HUES64 (cell line): ENCODE measurements at regions not wholly inside any gene's neighbourhood (a gene's known extent, or its start where the extent isn't known, plus 50 kb on each side); places are given as distances from the start of the nearest gene placed in this dataset.
"Not testable (repeated sequence)": the region's sequence is repeated elsewhere in the genome, so short reads cannot be mapped to it uniquely, and the experiment has no call there.

Experiments used
- H3K27ac ChIP-seq: 2 replicates; pipeline ENCODE4 v1.7.0; 2013; ENCODE audit warnings: low read depth, low read length, inconsistent platforms
- H3K27me3 ChIP-seq: 2 replicates; pipeline ENCODE4 v1.6.1; 2013; ENCODE audit warnings: mild to moderate bottlenecking, low read length; ENCODE audit not compliant: insufficient read depth
- H3K36me3 ChIP-seq: 2 replicates; pipeline ENCODE4 v1.6.1; 2013; ENCODE audit warnings: mild to moderate bottlenecking, low read length; ENCODE audit not compliant: insufficient read depth
- H3K4me1 ChIP-seq: 2 replicates; pipeline ENCODE4 v1.6.1; 2013; ENCODE audit warnings: mild to moderate bottlenecking, low read length, moderate library complexity; ENCODE audit not compliant: insufficient read depth
- H3K4me3 ChIP-seq: 2 replicates; pipeline ENCODE4 v1.5.1; 2013; ENCODE audit warnings: mild to moderate bottlenecking, low read length, moderate library complexity
- H3K9ac ChIP-seq: 2 replicates; pipeline ENCODE4 v1.6.1; 2013; ENCODE audit warnings: mild to moderate bottlenecking, low read depth, low read length
- H3K9me3 ChIP-seq: 2 replicates; pipeline ENCODE4 v1.6.1; 2013; ENCODE audit warnings: low read depth, low read length; ENCODE audit not compliant: insufficient read depth
- WGBS: fragments of 150-250, 120-280 bp; methylation state at CpG from one replicate; pipeline ENCODE4 v1.1.7; 2013; ENCODE audit warnings: missing lambda C conversion rate; 5-methylcytosine and 5-hydroxymethylcytosine counted together

DNA sequence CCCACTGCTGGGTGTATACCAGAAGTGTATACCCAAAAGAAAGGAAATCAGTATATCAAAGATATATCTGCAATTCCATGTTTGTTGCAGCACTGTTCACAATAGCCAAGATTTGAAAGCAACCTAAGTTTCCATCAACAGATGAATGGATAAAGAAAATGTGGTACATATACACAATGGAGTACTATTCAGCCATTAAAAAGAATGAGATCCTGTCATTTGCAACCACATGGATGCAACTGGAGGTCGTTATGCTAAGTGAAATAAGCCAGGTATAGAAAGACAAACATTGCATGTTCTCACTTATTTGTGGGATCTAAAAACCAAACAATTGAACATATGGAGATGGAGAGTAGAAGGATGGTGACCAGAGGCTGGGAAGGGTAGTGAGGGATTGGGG lies 97.2 kb downstream of the RMI1 start:
- H3K27me3 ChIP-seq, H3K27ac ChIP-seq, H3K4me3 ChIP-seq, H3K9me3 ChIP-seq, H3K4me1 ChIP-seq, H3K36me3 ChIP-seq, H3K9ac ChIP-seq: not testable (repeated sequence)
- 61% methylated on average over 1 of the region's 1 CpG for WGBS

DNA sequence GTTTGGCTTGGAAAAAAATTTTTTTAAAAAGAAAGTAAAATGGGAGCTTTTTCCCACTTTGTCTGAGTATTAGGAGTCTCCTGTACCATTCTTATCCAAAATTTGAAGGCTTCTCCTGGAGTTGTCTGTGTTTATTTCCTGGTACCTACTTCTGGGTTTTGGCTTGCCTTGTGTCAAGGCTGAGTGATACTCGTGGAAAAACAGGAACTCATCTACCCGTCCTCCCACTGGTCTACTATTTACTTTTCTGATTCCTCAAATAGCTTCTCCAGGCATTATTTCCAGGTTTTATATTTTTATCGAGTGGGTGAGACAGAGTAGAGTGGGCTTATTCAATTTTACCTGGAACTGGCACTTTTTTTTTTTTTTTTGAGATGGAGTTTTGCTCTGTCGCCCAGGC lies 99.4 kb downstream of the RMI1 start:
- Histone ChIP-seq H3K27ac (no peak overlapping the region), H3K4me3 (no peak overlapping the region), H3K9me3 (no peaks in the 10 kb centered on the region), H3K36me3 (no peaks in the 10 kb centered on the region), H3K9ac (no peak overlapping the region), H3K27me3 (no peaks in the 10 kb centered on the region), H3K4me1 (no peaks in the 10 kb centered on the region)
- WGBS: 82% methylated on average over 4 of the region's 4 CpGs

DNA sequence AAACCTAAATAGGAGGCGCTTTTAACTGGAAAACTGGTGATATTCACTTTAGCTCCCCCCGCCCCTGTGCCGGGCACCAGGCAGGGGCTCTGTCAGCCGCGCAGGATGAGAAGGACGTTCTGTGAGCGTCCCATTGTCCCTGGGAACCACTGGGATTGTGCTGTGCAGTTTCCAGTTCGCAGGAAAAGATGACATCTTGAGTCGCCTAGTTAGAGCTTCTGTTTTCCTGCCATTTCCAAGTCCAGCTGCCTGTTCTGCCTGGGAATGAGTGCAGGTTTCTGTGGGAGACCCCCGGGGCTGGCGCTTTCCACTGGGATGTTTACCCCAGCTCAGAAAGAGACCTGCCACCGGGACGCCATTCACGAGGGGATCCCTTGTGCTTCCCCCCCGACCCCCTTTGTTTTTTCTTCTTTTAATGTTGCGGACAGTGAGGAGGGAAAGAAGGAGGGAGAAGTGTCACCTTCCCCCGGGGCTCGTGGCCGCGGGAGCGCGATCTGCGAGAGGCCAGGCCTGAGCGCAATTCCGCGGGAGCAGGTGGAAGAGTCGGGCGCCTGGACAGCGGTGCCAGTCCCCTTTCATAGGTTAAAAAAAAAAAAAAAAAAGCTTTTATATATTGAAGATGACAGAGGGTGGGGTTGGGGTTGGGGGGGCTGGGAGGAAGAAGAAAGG lies 121.5 kb downstream of the RMI1 start:
- Histone ChIP-seq H3K36me3 (no peaks in the 10 kb centered on the region), H3K4me3 (peak overlapping the region; percentile 59), H3K27ac (no peak overlapping the region), H3K27me3 (peaks cover 47% of the 10 kb centered on the region), H3K4me1 (peaks cover 4% of the 10 kb centered on the region; the same call in 1 of the 2 replicates), H3K9ac (0 out of 2 replicates have a peak overlapping the region, but pooled peaks have one; percentile 36), H3K9me3 (no peaks in the 10 kb centered on the region)
- 15% methylated on average over 26 of the region's 29 CpGs for WGBS

DNA sequence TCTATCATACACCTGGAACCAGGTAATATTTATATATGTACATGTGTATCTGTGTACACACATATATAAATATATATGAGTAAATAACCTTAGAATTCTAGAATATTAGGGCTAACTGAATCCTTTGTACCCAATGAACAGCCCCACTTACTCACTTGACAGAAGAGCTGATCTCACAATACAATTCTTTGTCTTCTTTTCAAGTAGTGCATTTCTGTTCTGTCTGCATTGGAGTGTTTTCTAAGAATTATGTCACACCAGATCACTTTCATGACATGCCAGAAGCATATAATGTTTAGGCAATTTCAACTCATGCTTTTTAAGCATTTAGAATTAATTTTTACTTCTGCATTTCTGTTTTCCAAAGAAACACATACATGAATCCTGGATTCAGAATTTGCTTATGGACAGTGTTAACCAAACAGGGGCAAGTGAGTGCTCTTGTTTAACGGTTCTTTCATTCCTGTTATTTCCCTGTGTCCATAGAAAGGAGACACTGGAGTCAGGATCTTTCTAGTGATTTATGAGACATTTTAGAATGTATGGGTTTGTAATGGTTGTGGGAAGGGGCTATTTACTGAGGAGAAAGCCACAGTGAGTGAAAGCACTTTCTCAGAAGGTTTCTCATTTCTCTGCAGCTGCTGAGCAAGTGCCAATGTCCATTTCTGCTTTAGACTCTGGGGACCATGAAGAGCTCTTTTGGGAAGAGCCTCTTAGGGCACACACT lies 123.2 kb downstream of the RMI1 start:
- Histone ChIP-seq H3K27ac (no peak overlapping the region), H3K4me1 (peaks cover 4% of the 10 kb centered on the region; the same call in 1 of the 2 replicates), H3K4me3 (no peak overlapping the region), H3K27me3 (peaks cover 49% of the 10 kb centered on the region), H3K9ac (no peak overlapping the region), H3K9me3 (no peaks in the 10 kb centered on the region), H3K36me3 (no peaks in the 10 kb centered on the region)
- WGBS: 89% methylated on average over 1 of the region's 1 CpG

DNA sequence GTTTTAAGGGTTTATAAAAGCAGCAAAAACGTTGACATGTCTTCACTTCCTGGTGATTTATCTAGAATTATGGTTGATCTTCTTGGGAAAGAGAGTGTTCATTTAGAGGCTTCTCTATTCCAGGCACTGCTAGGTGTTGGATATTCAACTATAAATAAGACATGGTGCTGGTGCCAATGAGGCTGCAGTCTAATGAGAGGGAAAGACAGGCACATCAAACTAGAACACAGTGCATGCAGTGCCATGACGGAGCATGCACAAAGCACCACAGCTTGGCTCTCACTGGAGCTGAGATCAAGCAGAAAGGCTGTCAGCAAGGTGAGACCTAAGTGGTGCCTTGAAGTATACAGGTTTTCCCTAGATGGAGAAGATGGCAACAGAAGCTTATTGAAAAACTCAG lies 126.5 kb downstream of the RMI1 start:
- H3K36me3 ChIP-seq: no peaks in the 10 kb centered on the region
- H3K27ac ChIP-seq: no peak overlapping the region
- H3K4me3 ChIP-seq: no peak overlapping the region
- H3K27me3 ChIP-seq: peaks cover 32% of the 10 kb centered on the region
- peaks cover 4% of the 10 kb centered on the region; the same call in 1 of the 2 replicates for H3K4me1 ChIP-seq
- WGBS: 83% methylated on average over 2 of the region's 2 CpGs
- H3K9ac ChIP-seq: no peak overlapping the region
- no peaks in the 10 kb centered on the region for H3K9me3 ChIP-seq

DNA sequence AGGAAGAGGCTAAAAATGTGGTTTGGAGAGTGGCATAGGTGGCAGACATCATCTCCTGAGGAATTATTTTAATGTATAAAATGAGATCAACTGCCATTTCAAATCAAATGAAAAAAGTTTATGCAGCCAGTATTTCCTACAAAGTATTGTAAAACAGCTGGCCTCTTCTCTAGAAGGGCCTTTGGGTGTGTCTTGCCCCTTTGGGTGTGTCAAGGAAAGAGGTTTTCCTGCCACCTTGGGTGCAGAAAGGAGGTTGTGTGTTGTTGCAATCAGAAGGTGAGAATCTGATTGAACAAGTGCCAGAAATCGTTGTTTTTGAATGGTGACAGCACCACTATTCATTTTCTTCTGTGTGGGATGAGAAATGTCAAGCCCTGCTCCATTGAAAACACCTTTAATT lies 127.4 kb downstream of the RMI1 start:
- H3K27ac ChIP-seq: no peak overlapping the region
- H3K4me1 ChIP-seq: no peaks in the 10 kb centered on the region
- H3K9ac ChIP-seq: no peak overlapping the region
- no peaks in the 10 kb centered on the region for H3K9me3 ChIP-seq
- 82% methylated on average over 1 of the region's 1 CpG for WGBS
- no peaks in the 10 kb centered on the region for H3K36me3 ChIP-seq
- H3K4me3 ChIP-seq: no peak overlapping the region
- H3K27me3 ChIP-seq: peaks cover 23% of the 10 kb centered on the region

DNA sequence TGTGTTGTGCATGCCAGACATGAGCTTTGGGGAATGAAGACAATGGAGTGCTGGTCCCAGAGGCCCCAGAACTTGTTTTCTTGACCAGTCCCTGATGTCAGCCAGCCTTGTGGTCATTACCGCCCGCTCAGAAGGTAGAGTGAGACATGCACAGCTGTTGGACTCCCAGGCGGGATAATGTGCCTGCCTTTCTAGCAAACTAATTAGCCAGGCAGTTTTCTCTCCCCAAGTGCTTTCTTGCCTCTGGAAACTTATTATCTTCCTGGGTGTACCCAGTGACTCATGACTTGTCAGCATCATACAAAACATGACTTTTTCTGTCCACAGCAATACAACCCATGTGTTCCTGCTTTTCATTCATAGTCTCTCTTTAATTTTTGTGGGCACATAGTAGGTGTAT lies 131.1 kb downstream of the RMI1 start:
- no peak overlapping the region for H3K4me3 ChIP-seq
- no peaks in the 10 kb centered on the region for H3K36me3 ChIP-seq
- no peaks in the 10 kb centered on the region for H3K4me1 ChIP-seq
- no peaks in the 10 kb centered on the region for H3K9me3 ChIP-seq
- WGBS: 91% methylated on average over 3 of the region's 3 CpGs
- H3K27me3 ChIP-seq: peaks cover 4% of the 10 kb centered on the region
- H3K27ac ChIP-seq: no peak overlapping the region
- no peak overlapping the region for H3K9ac ChIP-seq

DNA sequence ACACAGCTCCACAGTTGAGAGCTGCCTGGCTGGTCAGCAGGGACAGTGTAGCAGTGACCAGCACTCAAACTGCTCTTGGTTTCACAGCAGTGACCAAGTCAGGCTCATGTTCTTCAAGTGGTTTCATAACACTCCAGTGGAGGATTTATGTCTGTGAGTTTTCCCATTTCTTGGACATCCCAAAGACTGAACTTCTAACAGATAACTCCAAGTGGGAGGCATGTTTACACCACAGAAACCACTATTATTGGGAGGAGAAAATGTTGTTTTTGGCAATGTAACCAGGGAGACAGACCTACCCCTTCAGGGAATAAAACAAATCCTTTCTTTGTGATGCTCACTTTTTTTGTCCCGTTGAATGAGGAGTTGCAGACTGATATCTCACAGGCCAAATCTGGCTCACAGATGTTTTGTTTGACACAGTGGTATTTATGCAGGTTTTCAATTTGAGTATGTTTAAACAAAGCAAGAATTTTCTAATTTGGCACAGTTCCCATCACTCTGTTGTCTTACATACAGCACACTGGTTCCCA lies 141.5 kb downstream of the RMI1 start:
- Histone ChIP-seq H3K9ac (no peak overlapping the region), H3K4me1 (0 out of 2 replicates have a peak, but pooled peaks cover 2% of the 10 kb centered on the region), H3K4me3 (no peak overlapping the region), H3K27ac (no peak overlapping the region), H3K9me3 (no peaks in the 10 kb centered on the region), H3K27me3 (no peaks in the 10 kb centered on the region), H3K36me3 (no peaks in the 10 kb centered on the region)
- 89% methylated on average over 1 of the region's 1 CpG for WGBS

DNA sequence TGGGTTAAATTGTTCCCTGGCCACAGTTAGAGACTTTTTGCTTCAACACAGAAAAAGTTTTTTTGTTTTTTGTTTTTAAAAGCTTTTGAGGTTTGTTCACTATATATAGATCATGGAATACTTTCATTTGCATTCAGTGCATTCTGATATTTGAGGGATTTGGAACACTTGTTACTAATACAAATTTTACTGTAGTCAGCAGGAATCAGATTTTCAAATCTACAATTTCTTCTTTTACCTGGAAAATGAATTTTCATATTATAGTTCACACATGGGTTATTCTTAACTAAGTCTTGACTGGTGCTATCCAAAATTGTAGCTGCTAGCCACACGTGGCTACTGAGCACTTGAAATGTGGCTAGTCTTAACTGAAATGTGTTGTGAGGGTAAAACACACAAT lies 142.0 kb downstream of the RMI1 start:
- H3K27ac ChIP-seq: no peak overlapping the region
- H3K9me3 ChIP-seq: no peaks in the 10 kb centered on the region
- no peak overlapping the region for H3K4me3 ChIP-seq
- H3K36me3 ChIP-seq: no peaks in the 10 kb centered on the region
- no peaks in the 10 kb centered on the region for H3K27me3 ChIP-seq
- WGBS: 93% methylated on average over 1 of the region's 1 CpG
- H3K9ac ChIP-seq: no peak overlapping the region
- 0 out of 2 replicates have a peak, but pooled peaks cover 2% of the 10 kb centered on the region for H3K4me1 ChIP-seq

DNA sequence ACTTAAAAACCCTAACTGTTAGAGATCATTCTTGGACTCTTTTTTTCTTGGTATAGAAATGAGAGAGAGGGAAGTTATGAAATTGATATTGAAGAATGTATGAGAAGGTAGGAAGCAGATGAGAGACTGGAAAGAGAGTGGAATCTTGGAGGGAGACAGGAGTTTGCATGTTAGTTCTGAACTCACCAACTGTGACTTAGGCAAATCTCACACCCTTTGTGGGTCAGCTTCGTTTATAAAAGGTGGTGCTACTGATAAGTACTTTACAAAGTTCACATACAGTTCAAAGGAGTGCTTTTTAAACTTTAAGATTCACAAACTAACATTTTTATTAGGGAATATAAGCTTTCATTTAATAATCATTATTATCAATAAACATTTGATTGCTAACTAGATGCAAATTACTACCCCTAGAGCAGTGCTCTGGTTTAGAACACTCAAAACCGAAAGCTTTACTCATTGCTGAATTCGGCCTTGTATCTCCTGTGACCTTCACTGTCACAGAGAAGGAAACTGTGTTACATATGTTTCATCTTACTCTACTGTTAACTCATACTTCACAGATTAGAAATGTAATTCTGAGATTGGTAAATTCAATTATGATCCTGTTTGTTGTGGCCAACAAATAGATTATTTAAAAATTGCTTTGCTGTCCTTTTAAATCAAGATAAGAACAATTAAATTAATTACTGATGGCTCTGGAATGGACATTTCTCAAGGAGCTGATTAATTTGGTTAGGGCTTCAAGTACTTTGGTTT lies 143.2 kb downstream of the RMI1 start:
- H3K9ac ChIP-seq: no peak overlapping the region
- H3K9me3 ChIP-seq: no peaks in the 10 kb centered on the region
- H3K36me3 ChIP-seq: no peaks in the 10 kb centered on the region
- H3K27me3 ChIP-seq: no peaks in the 10 kb centered on the region
- no peak overlapping the region for H3K27ac ChIP-seq
- 98% methylated on average over 2 of the region's 3 CpGs for WGBS
- H3K4me3 ChIP-seq: no peak overlapping the region
- H3K4me1 ChIP-seq: 0 out of 2 replicates have a peak, but pooled peaks cover 2% of the 10 kb centered on the region

DNA sequence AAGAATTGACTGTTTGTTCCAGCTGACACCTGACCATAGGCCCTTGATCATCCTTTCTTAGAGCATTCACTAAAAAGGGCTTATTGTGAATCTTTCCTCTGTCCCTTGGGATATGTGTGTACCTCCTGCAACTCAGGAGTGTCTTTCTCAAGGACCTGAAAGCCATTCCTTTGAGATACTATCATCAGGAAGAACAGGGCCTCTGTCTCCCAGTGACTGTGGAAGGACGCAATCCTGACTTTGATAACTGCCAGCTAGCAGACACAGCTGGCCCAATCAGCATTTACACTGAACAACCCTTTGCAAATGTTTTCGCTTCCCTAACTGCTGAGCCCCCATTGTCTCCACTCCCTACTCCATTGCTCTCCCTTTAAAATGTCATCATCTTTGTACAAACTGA lies 144.4 kb downstream of the RMI1 start:
- WGBS: 86% methylated on average over 2 of the region's 2 CpGs
- Histone ChIP-seq H3K27ac (no peak overlapping the region), H3K4me1 (0 out of 2 replicates have a peak, but pooled peaks cover 2% of the 10 kb centered on the region), H3K4me3 (no peak overlapping the region), H3K9me3 (no peaks in the 10 kb centered on the region), H3K27me3 (no peaks in the 10 kb centered on the region), H3K36me3 (no peaks in the 10 kb centered on the region), H3K9ac (no peak overlapping the region)
